Astrocyte (in vitro differentiated cells and primary cell): ENCODE measurements at regions not wholly inside any gene's neighbourhood (a gene's known extent, or its start where the extent isn't known, plus 50 kb on each side); places are given as distances from the start of the nearest gene placed in this dataset.

Experiments used
- EZH2 ChIP-seq: IDR thresholded peaks from 2 replicates; pipeline ENCODE4 v1.6.1; 2012; ENCODE audit warnings: mild to moderate bottlenecking, low read length, inconsistent platforms; ENCODE audit not compliant: insufficient read depth
- TF ChIP-seq, protein P1 (sequence below): IDR thresholded peaks from 2 replicates; pipeline ENCODE4 v1.5.1; 2011; ENCODE audit warnings: low read depth, mild to moderate bottlenecking, inconsistent platforms, low read length, moderate library complexity; ENCODE audit not compliant: insufficient read depth

DNA sequence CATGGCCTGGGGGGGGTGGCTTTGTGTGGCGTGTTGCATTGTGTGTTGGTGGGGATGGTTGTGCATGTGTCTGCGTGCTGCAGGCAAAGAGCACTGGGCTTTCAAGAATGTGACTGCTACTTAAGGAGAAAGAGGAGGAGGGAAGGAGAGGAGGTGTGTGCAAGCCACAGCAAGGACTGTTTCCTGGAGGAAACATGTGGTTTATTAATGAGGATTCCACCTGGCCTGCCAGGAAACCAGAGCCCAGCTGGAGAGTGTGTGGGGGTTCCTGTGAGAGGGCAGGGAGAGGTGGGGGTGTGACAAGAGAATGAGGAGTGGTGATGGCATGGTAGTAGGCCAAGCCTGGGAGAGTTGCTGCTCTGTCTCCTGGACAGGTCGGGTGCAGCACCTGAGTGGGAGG is 258.1 kb upstream of the ROPN1 start:
- TF ChIP-seq, protein P1, sequence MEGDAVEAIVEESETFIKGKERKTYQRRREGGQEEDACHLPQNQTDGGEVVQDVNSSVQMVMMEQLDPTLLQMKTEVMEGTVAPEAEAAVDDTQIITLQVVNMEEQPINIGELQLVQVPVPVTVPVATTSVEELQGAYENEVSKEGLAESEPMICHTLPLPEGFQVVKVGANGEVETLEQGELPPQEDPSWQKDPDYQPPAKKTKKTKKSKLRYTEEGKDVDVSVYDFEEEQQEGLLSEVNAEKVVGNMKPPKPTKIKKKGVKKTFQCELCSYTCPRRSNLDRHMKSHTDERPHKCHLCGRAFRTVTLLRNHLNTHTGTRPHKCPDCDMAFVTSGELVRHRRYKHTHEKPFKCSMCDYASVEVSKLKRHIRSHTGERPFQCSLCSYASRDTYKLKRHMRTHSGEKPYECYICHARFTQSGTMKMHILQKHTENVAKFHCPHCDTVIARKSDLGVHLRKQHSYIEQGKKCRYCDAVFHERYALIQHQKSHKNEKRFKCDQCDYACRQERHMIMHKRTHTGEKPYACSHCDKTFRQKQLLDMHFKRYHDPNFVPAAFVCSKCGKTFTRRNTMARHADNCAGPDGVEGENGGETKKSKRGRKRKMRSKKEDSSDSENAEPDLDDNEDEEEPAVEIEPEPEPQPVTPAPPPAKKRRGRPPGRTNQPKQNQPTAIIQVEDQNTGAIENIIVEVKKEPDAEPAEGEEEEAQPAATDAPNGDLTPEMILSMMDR, result no peak
- TF ChIP-seq EZH2, result no peak
